H9 (cell line): ENCODE measurements at regions not wholly inside any gene's neighbourhood (a gene's known extent, or its start where the extent isn't known, plus 50 kb on each side); places are given as distances from the start of the nearest gene placed in this dataset.

Experiments
- DNase-seq: peaks from one replicate; pipeline ENCODE4 v3.0.0-alpha.2; 2017
- H2AFZ ChIP-seq: one replicate; pipeline ENCODE4 v1.6.1; 2013; ENCODE audit warnings: mild to moderate bottlenecking, low read length, control low read depth, moderate library complexity
- H2AK5ac ChIP-seq: 2 replicates; pipeline ENCODE4 v1.6.1; 2013; ENCODE audit warnings: low read length, control low read depth, mixed read lengths; ENCODE audit not compliant: insufficient read length
- H2BK120ac ChIP-seq: one replicate; pipeline ENCODE4 v1.6.1; 2013; ENCODE audit warnings: low read depth, mild to moderate bottlenecking, low read length, control low read depth, inconsistent platforms; ENCODE audit not compliant: poor library complexity, severe bottlenecking
- H2BK12ac ChIP-seq: 2 replicates; pipeline ENCODE4 v1.6.1; 2013; ENCODE audit warnings: low read length, control low read depth, mixed read lengths, low read depth; ENCODE audit not compliant: insufficient read length
- H2BK15ac ChIP-seq: 2 replicates; pipeline ENCODE4 v1.6.1; 2013; ENCODE audit warnings: low read depth, low read length, control low read depth
- H2BK20ac ChIP-seq: one replicate; pipeline ENCODE4 v1.6.1; 2013; ENCODE audit warnings: low read depth, mild to moderate bottlenecking, low read length, control low read depth, inconsistent platforms; ENCODE audit not compliant: poor library complexity, severe bottlenecking
- H2BK5ac ChIP-seq: 2 replicates; pipeline ENCODE4 v1.6.1; 2013; ENCODE audit warnings: low read length, control low read depth, mixed read lengths; ENCODE audit not compliant: insufficient read length
- H3K14ac ChIP-seq: 2 replicates; pipeline ENCODE4 v1.6.1; 2013; ENCODE audit warnings: low read length, control low read depth; ENCODE audit not compliant: insufficient read depth
- H3K18ac ChIP-seq: 2 replicates; pipeline ENCODE4 v1.6.1; 2013; ENCODE audit warnings: low read depth, mild to moderate bottlenecking, mixed read lengths, low read length, control low read depth; ENCODE audit not compliant: insufficient read length
- H3K23ac ChIP-seq: 2 replicates; pipeline ENCODE4 v1.6.1; 2013; ENCODE audit warnings: low read length, control low read depth, mixed read lengths, low read depth; ENCODE audit not compliant: insufficient read length
- H3K23me2 ChIP-seq: 2 replicates; pipeline ENCODE4 v1.6.1; 2013; ENCODE audit warnings: low read depth, mild to moderate bottlenecking, mixed read lengths, low read length, control low read depth; ENCODE audit not compliant: insufficient read length, poor library complexity, severe bottlenecking
- H3K27ac ChIP-seq: 2 replicates; pipeline ENCODE4 v1.5.1; 2013; ENCODE audit warnings: low read length, control low read depth, mixed read lengths, low read depth; ENCODE audit not compliant: insufficient read length
- H3K27me3 ChIP-seq: 2 replicates; pipeline ENCODE4 v1.6.1; 2013; ENCODE audit warnings: low read length, control low read depth, inconsistent platforms; ENCODE audit not compliant: insufficient read depth
- H3K4ac ChIP-seq: 2 replicates; pipeline ENCODE4 v1.6.1; 2013; ENCODE audit warnings: low read depth, mild to moderate bottlenecking, control low read depth, inconsistent platforms, low read length, moderate library complexity
- H3K4me1 ChIP-seq: 2 replicates; pipeline ENCODE4 v1.6.1; 2013; ENCODE audit warnings: low read length, control low read depth, inconsistent platforms; ENCODE audit not compliant: insufficient read depth
- H3K4me2 ChIP-seq: 2 replicates; pipeline ENCODE4 v1.6.1; 2013; ENCODE audit warnings: low read length, control low read depth, mixed read lengths; ENCODE audit not compliant: insufficient read length, insufficient read depth
- H3K56ac ChIP-seq: 2 replicates; pipeline ENCODE4 v1.6.1; 2013; ENCODE audit warnings: low read depth, mild to moderate bottlenecking, mixed read lengths, low read length, control low read depth; ENCODE audit not compliant: insufficient read length
- H3K79me1 ChIP-seq: 2 replicates; pipeline ENCODE4 v1.6.1; 2013; ENCODE audit warnings: low read depth, mild to moderate bottlenecking, moderate library complexity, low read length, control low read depth, inconsistent platforms; ENCODE audit not compliant: insufficient read depth, poor library complexity, severe bottlenecking
- H3K79me2 ChIP-seq: 2 replicates; pipeline ENCODE4 v1.6.1; 2013; ENCODE audit warnings: low read length, control low read depth, inconsistent platforms; ENCODE audit not compliant: insufficient read depth
- H3K9ac ChIP-seq: 2 replicates; pipeline ENCODE4 v1.6.1; 2013; ENCODE audit warnings: low read length, control low read depth, mixed read lengths; ENCODE audit not compliant: insufficient read length; ENCODE audit errors: extremely low read depth
- H3K9me3 ChIP-seq: one replicate; pipeline ENCODE4 v1.6.1; 2013; ENCODE audit warnings: low read depth, low read length, inconsistent platforms; ENCODE audit not compliant: control insufficient read depth
- H3T11ph ChIP-seq: one replicate; pipeline ENCODE4 v1.6.1; 2013; ENCODE audit warnings: mild to moderate bottlenecking, low read length, control low read depth, inconsistent platforms
- H4K20me1 ChIP-seq: one replicate; pipeline ENCODE4 v1.6.1; 2013; ENCODE audit not compliant: control insufficient read depth, insufficient read length, insufficient read depth
- H4K5ac ChIP-seq: 2 replicates; pipeline ENCODE4 v1.6.1; 2013; ENCODE audit warnings: low read depth, mild to moderate bottlenecking, mixed read lengths, low read length, control low read depth; ENCODE audit not compliant: insufficient read length
- H4K8ac ChIP-seq: replicated peaks from 2 replicates; pipeline ENCODE4 v1.6.1; 2013; ENCODE audit warnings: low read length, control low read depth, mixed read lengths, low read depth; ENCODE audit not compliant: insufficient read length
- H4K91ac ChIP-seq: 2 replicates; pipeline ENCODE4 v1.6.1; 2013; ENCODE audit warnings: low read depth, mild to moderate bottlenecking, moderate library complexity, mixed read lengths, low read length, control low read depth; ENCODE audit not compliant: insufficient read length
- H3K27ac Mint-ChIP-seq, 3 experiments: 2 replicates in 2 of 3; 3 replicates in 1 of 3; pipeline ENCODE4 v1.8.0; 2020 to 2021; ENCODE audit warnings: mixed read lengths in 3 of 3, mild to moderate bottlenecking in 1 of 3, moderate library complexity in 1 of 3
- H3K27me3 Mint-ChIP-seq: 2 replicates; pipeline ENCODE4 v1.8.0; 2021; ENCODE audit warnings: low read depth, mild to moderate bottlenecking, moderate library complexity, mixed read lengths
- H3K36me3 Mint-ChIP-seq, 3 experiments: 2 replicates in 2 of 3; 3 replicates in 1 of 3; pipeline ENCODE4 v1.8.0; 2020 to 2021; ENCODE audit warnings: low read depth in 3 of 3, mixed read lengths in 3 of 3; ENCODE audit not compliant: insufficient read depth in 1 of 3
- H3K4me1 Mint-ChIP-seq, 2 experiments: 2 replicates each; pipeline ENCODE4 v1.8.0; 2020; ENCODE audit warnings: mixed read lengths in 2 of 2
- H3K4me3 Mint-ChIP-seq, 2 experiments: 2 replicates in 1 of 2; 3 replicates in 1 of 2; pipeline ENCODE4 v1.8.0; 2020 to 2021; ENCODE audit warnings: mild to moderate bottlenecking in 2 of 2, mixed read lengths in 2 of 2, moderate library complexity in 1 of 2
- H3K9me3 Mint-ChIP-seq, 2 experiments: 2 replicates in 1 of 2; 3 replicates in 1 of 2; pipeline ENCODE4 v1.8.0; 2020; ENCODE audit warnings: mild to moderate bottlenecking in 2 of 2, mixed read lengths in 2 of 2, moderate library complexity in 1 of 2
- WGBS: extraction: QIAGEN DNeasy Blood & Tissue Kit; methylation state at CpG from one replicate; pipeline ENCODE4 v1.1.7; 2013; ENCODE audit warnings: missing lambda C conversion rate, low lambda C conversion rate, mixed read lengths; ENCODE audit not compliant: insufficient read length; ENCODE audit errors: extremely low coverage; 5-methylcytosine and 5-hydroxymethylcytosine counted together
- TF ChIP-seq, protein P1 (sequence below): fragments of 200-600 bp; sonication (generic); conservative IDR thresholded peaks from 3 replicates; pipeline ENCODE4 v1.8.0; 2021; ENCODE audit warnings: antibody characterized with exemption, mild to moderate bottlenecking

GRCh38 chr4:110780538-110780937, 157.7 kb upstream of the PITX2 start:
- H4K8ac ChIP-seq = no peak overlapping the region

More at GRCh38 chr4:110780538-110780937, 157.7 kb upstream of the PITX2 start:
- TF ChIP-seq, protein P1, sequence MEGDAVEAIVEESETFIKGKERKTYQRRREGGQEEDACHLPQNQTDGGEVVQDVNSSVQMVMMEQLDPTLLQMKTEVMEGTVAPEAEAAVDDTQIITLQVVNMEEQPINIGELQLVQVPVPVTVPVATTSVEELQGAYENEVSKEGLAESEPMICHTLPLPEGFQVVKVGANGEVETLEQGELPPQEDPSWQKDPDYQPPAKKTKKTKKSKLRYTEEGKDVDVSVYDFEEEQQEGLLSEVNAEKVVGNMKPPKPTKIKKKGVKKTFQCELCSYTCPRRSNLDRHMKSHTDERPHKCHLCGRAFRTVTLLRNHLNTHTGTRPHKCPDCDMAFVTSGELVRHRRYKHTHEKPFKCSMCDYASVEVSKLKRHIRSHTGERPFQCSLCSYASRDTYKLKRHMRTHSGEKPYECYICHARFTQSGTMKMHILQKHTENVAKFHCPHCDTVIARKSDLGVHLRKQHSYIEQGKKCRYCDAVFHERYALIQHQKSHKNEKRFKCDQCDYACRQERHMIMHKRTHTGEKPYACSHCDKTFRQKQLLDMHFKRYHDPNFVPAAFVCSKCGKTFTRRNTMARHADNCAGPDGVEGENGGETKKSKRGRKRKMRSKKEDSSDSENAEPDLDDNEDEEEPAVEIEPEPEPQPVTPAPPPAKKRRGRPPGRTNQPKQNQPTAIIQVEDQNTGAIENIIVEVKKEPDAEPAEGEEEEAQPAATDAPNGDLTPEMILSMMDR = no peak
- H2BK5ac ChIP-seq = no peak overlapping the region
- H3K4me1 ChIP-seq = no peaks in the 10 kb centered on the region
- H3K14ac ChIP-seq = no peak overlapping the region
- no peaks in the 10 kb centered on the region for H3K79me1 ChIP-seq
- no peaks in the 10 kb centered on the region for H3K23me2 ChIP-seq
- Mint-ChIP-seq H3K9me3 (no peaks in the 10 kb centered on the region), H3K4me1 (no peaks in the 10 kb centered on the region), H3K4me3 (no peak overlapping the region), H3K27ac (no peak overlapping the region), H3K36me3 (no peaks in the 10 kb centered on the region), H3K27me3 (no peaks in the 10 kb centered on the region)
- H2AFZ ChIP-seq = no peak overlapping the region
- no CpG with 5 or more reads among the region's 1 CpG for WGBS
- no peak overlapping the region for H2AK5ac ChIP-seq
- H3K9ac ChIP-seq = no peak overlapping the region
- H2BK12ac ChIP-seq = no peak overlapping the region
- no peaks in the 10 kb centered on the region for H4K20me1 ChIP-seq
- no peak overlapping the region for H4K5ac ChIP-seq
- no peak overlapping the region for H3K56ac ChIP-seq
- no peak overlapping the region for H3K4me2 ChIP-seq
- no peaks in the 10 kb centered on the region for H3K79me2 ChIP-seq
- no peak overlapping the region for H3K23ac ChIP-seq
- no peak for DNase-seq
- no peaks in the 10 kb centered on the region for H3K27me3 ChIP-seq
- no peak overlapping the region for H4K91ac ChIP-seq
- no peak overlapping the region for H3K4ac ChIP-seq
- H2BK20ac ChIP-seq = no peak overlapping the region
- no peak overlapping the region for H2BK120ac ChIP-seq
- H3K18ac ChIP-seq = no peak overlapping the region
- H3T11ph ChIP-seq = no peak overlapping the region
- H2BK15ac ChIP-seq = no peak overlapping the region
- no peaks in the 10 kb centered on the region for H3K9me3 ChIP-seq
- H3K27ac ChIP-seq = no peak overlapping the region
